CD1c-positive myeloid dendritic cell (primary cell): ENCODE measurements at regions not wholly inside any gene's neighbourhood (a gene's known extent, or its start where the extent isn't known, plus 50 kb on each side); places are given as distances from the start of the nearest gene placed in this dataset.
"Not testable (repeated sequence)": the region's sequence is repeated elsewhere in the genome, so short reads cannot be mapped to it uniquely, and the experiment has no call there.

Source experiments
- DNase-seq: peaks from one replicate; pipeline ENCODE4 v3.0.0-alpha.2; 2016; ENCODE audit errors: extremely low spot score

DNA sequence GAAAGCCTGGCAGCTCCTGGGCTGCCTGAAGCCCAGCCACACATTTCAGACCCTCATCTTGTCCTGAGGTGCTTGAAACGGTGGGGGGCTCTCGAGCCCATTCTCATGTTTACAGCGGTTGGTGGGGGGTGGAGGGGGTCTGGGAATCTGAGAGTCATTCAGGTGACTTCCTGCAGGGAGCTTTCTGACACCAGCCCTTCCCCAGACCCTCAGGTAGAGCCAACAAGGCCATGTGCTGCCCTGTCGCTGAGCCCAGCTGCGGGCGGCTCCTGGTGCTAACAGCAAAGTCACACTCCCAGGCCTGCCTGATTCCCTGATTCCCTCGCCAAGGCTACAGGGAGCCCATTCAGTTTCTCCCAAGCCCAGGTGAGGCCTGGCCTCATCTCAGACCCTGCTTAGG lies 324.9 kb upstream of the MEX3C start:
- DNase-seq = no peak

DNA sequence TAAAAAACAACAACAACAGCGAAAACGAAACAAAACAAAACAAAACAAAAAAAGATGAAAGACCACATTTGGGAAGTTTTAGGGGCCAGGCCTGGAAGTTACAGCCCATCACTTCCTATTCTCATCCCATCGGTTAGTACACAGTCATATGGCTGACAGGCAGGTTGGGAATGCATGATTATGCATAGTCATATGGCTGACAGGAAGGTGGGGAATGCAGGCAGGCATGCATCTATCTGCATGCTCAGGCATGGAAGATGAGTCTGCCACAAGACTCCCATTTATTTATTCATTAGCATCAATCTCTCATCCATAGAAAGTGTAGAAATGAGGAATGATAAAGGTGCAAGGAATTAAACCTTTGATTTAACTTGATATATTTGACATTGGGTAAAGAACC lies 325.3 kb upstream of the MEX3C start:
- DNase-seq = no peak

DNA sequence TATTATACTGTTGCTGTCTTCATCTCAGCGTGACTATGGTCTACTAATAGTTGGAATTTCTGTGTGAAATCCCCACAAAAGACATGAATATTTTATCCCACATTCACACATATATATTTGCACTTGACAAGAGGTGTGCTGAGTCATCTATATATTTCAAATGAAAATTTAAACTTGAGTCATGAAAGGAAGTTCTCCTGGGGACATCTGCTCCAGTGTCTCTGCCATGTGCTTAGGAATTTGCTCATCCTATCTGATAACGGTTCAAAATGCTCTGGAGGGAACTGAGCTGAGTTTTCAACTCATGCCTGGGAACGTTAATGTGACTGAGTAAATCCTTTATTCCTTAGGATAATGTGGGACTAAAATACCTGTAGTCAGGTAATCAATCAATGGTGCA lies 326.2 kb upstream of the MEX3C start:
- DNase-seq = no peak

- DNase-seq = no peak
These were observed 328.2 kb upstream of the MEX3C start for GRCh38 chr18:51525453-51526225.

- DNase-seq = no peak
These were observed 330.3 kb upstream of the MEX3C start for GRCh38 chr18:51527826-51528225.

- no peak for DNase-seq
These were observed 334.0 kb upstream of the MEX3C start for GRCh38 chr18:51531501-51531900.

DNA sequence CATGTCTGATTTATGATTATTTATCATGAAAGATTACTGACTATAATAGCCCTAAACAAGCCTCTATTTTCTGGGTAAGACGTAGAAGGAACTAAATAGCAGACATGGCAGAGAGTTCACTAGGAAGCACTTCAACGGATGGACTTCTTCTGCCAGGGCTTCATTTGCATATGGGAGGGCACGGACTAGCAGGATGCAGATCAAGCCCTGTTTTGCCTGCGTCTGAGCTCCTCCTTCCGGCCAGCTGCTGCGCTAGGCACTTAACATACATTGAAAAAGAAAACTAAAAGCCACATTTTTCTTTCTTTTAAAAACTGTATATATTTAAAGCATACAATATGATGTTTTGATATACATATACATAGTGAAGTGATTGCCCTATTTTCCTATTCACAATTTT lies 340.0 kb upstream of the MEX3C start:
- DNase-seq = no peak

- DNase-seq = no peak
These were observed 343.1 kb upstream of the MEX3C start for GRCh38 chr18:51540562-51540961.

DNA sequence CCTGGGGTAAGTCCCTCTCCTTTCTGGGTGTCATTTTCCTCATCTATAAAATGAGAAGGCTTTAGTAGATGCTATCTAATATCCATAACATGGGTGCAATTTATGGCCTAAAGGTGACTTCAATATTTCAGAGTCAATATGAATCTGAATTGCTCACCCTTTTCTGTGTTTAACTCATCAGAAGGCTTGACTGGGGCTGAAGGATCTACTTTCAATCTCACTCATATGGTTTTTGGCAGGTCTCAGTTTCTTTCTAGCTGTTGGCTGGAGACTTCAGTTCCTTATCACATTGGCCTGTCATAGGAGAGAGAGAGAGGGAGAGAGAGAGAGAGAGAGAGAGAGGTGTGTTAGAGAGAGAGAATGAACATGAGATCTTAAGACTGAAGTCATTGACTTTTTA lies 343.7 kb upstream of the MEX3C start:
- no peak for DNase-seq

GRCh38 chr18:51543658-51544155 lies 346.2 kb upstream of the MEX3C start:
- DNase-seq = no peak

DNA sequence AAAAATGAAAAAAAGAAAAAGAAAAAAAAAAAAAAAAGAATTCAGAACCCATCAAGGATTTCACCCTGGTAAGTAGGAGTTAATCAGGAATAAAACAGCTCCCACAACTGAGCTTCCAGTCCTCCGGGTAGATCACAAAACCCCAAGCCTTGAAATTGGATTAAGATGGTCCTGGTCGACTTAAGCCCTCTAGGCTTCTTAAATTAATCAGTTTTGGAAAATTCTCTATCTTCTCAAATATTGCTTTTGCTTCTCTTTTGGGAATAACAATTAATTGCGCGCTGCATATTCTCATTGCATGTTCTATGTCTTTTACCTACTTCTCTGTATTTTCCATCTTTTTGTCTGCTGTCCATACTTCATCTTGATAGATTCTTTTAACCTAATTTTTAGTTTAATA lies 348.0 kb upstream of the MEX3C start:
- no peak for DNase-seq

DNA sequence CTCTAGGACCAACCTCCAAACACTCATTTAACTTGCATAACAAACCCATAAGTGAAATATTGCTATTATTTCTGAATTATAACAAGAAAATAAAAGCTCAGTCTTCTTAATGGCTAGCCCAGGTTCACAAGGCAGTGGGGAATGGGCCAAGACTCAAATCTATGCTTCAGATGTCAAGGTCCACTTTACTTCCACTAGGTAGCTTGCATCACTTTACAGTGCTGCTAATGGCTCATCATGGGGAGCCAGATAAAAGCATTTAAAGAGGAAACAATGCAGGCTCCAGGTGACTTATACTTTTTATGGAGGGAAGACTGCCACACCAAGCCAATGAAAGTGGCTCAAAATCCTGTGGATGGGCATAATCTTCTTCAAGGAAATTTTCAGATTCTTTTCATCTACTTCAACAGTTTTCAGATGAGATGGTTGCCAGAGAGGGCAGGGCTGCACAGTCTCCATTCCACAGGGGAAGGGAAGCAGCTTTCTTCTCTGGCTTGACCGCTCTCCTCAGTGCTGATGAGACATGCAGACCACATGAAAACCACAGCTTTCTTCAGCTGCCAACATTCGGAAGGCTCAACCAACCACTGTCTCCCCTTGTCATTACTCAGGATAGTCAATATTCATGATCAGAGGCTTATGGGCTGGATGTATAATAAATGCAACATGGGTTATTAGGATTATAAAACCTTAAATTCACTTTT lies 361.9 kb upstream of the MEX3C start:
- no peak for DNase-seq

DNA sequence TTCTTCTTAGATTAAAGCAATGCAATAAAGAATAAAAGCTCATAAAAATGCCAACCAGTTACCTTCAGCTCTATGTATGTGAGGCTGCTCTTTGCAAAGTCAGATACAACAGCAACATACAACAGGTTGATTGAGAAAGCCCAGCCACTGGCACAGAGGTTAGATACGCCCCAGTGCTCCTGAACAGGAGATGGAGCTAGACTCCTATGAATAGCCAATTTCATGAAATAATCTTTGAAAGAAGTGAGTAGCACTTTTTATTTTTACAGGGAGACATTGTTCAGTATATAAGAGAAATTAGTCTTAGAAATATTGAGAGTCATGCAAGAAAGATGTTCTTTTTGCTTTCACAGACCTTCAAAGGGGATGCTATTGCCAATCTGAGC lies 362.4 kb upstream of the MEX3C start:
- no peak for DNase-seq

- DNase-seq = no peak
These were observed 364.3 kb upstream of the MEX3C start for GRCh38 chr18:51561821-51562220.

DNA sequence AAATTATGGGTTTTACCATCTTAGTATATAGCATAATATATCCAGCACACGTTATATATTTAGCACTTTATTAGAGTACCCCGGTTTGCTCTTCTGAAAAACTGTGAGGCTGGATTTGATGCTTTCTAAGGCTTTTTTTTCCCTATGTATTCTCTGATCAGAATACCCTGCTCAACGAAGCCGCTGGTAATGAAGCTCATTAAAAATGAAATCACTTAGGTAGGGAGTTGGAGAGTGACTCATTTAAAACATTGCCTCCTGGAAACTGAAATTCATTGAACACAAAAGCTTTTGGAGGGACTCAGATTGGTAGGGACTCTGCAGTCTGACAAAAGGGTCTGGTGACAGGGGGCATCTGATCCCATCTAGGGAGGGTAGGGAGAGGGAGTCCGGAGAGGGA lies 365.4 kb upstream of the MEX3C start:
- no peak for DNase-seq

DNA sequence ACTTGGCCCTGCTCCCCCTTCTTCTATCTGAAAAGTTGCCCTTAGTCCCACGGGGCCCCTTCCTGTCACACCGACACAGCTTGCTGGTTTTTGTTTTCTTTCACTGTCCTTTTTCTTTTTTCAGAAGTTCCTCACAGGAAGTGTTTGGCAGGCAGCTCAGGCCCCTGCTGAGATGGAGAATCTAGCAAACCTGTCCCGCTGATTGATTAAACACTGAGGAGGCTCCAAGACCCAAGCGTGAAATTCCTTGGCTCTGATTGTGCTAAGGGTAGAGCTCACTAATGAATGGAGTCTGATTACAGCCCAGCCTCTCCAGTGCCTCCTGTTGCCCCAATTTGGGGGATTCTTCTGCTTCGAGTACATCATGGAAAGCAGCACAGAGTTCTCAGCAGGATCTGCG lies 365.9 kb upstream of the MEX3C start:
- no peak for DNase-seq

DNA sequence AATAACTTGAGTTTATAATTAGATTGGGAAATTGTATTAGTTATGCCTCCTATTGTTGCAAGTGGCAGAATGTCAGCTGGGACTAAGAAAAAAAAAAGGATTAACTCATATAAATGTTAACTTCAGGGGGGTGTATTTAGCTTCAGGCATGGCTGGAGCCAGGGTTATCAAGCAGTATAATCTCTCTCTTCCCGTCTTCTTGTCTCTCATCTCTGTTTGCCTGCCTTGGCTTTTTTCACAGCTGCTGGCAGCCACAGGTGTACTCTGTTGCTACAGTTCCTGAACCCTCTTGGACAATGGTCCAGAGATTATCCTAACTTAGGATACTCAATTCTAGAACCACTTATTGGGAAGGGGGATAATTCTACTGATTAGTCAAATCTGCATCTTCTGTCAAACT lies 370.7 kb upstream of the MEX3C start:
- no peak for DNase-seq

DNA sequence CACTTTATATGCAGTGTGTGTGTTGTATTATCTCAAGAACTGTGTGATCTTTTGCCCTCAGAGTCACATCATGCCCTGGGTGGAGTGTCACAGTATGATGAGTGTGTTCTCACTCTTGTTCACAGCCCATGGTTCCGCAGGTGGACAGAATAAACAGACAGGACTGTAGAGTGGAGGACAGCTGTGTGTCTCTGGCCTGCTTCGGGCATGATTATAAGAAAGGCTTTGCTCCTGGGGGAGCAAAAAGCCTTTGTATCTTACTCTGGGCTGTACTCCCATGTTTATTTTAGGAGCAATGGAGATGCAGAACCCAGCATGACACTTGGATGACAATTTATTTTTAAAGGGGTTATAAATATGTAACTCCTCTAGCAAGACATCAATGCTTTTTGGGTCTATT lies 371.7 kb upstream of the MEX3C start:
- no peak for DNase-seq

- no peak for DNase-seq
These were observed 372.1 kb upstream of the MEX3C start for GRCh38 chr18:51569561-51569960.

- DNase-seq = not testable (repeated sequence)
These were observed 372.6 kb upstream of the MEX3C start for GRCh38 chr18:51570071-51570470.

DNA sequence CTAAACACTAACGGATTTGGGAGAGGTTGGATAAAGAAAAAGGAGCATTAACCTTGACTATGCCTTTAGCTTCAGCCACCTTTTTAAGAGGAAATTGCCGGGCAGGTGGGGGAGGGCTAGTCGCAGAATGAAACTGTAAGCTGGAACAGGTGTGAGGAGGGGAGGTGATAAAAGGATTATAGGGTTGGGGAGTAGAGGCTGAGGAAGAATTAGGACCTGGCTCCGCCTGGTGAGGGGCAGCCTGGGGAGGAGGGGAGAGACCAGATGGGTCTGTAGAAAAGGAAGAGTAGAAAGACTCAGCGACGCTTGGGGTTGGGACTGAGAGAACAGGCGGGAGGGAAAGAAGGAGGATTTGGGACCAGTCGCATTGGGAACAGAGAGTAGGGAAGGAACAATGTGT lies 376.4 kb upstream of the MEX3C start:
- not testable (repeated sequence) for DNase-seq

- no peak for DNase-seq
These were observed 377.7 kb upstream of the MEX3C start for GRCh38 chr18:51575171-51575570.

DNA sequence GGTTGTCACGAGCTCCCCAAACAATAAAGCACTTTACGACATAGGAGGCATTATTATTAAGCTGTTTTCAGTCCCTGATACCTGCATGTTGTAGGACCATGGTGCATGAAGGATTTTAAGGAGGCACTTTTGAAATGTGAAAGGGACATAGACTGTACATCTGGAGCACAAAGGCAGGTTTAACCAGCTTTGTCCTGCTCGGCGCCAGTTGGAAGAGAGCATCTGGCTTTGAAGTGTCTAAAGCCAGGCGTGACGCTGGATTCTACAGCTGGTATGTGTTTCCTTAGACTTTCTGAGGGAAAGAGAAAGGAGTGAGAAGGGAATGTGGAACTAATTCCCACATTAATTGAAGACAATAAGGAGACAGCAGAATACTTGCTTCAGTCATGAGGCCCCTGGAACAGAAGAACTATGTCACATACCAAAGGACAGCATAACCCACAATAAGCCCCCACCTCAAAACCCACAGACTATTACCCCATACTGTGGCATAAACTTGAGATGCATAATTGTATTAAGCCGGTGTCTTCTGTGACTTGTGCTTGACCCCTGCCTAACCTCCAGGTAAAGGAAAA lies 381.0 kb upstream of the MEX3C start:
- DNase-seq = no peak
